Neural cell (in vitro differentiated cells): ENCODE measurements at regions not wholly inside any gene's neighbourhood (a gene's known extent, or its start where the extent isn't known, plus 50 kb on each side); places are given as distances from the start of the nearest gene placed in this dataset.

Experiments used
- H2AFZ ChIP-seq: fragments of 200-600, 300-800 bp; sonication (generic), shearing (Covaris generic); 2 replicates; pipeline ENCODE4 v1.6.0; 2014; ENCODE audit warnings: low read depth, mild to moderate bottlenecking, antibody characterized with exemption, low read length, moderate library complexity
- H3F3A ChIP-seq: fragments of 200-600 bp; shearing (Covaris generic); 2 replicates; pipeline ENCODE4 v1.6.1; 2016; ENCODE audit warnings: mild to moderate bottlenecking, moderate library complexity, mixed read lengths, antibody characterized with exemption, low read length; ENCODE audit not compliant: insufficient read depth, poor library complexity, severe bottlenecking
- H3K27ac ChIP-seq: fragments of 200-600, 300-800 bp; sonication (generic), shearing (Covaris generic); 2 replicates; pipeline ENCODE4 v1.5.1; 2014; ENCODE audit warnings: mild to moderate bottlenecking, low read length, moderate library complexity
- H3K27me3 ChIP-seq: fragments of 300-800, 200-600 bp; sonication (generic), shearing (Covaris generic); 2 replicates; pipeline ENCODE4 v1.6.0; 2014; ENCODE audit warnings: mild to moderate bottlenecking, low read depth, low read length, moderate library complexity; ENCODE audit not compliant: insufficient read depth
- H3K36me3 ChIP-seq: fragments of 300-800, 200-600 bp; sonication (generic), shearing (Covaris generic); 2 replicates; pipeline ENCODE4 v1.5.1; 2014; ENCODE audit warnings: mild to moderate bottlenecking, antibody characterized with exemption, low read length, moderate library complexity; ENCODE audit not compliant: insufficient read depth
- H3K4me2 ChIP-seq: fragments of 300-800, 200-600 bp; sonication (generic), shearing (Covaris generic); 2 replicates; pipeline ENCODE4 v1.6.0; 2014; ENCODE audit warnings: mild to moderate bottlenecking, low read length
- H3K4me3 ChIP-seq: fragments of 300-800, 200-600 bp; sonication (generic), shearing (Covaris generic); 2 replicates; pipeline ENCODE4 v1.5.1; 2014; ENCODE audit warnings: mild to moderate bottlenecking, low read length, moderate library complexity
- H3K79me2 ChIP-seq: fragments of 200-600 bp; shearing (Covaris generic); replicated peaks from 2 replicates; pipeline ENCODE4 v1.6.0; 2014; ENCODE audit warnings: mild to moderate bottlenecking, low read length, moderate library complexity; ENCODE audit not compliant: insufficient read depth
- H3K9ac ChIP-seq: fragments of 300-800, 200-600 bp; sonication (generic), shearing (Covaris generic); 2 replicates; pipeline ENCODE4 v1.6.1; 2016; ENCODE audit warnings: mild to moderate bottlenecking, low read length, mixed read lengths
- H3K9me2 ChIP-seq: fragments of 200-600 bp; shearing (Covaris generic); 2 replicates; pipeline ENCODE4 v1.6.1; 2016; ENCODE audit warnings: mild to moderate bottlenecking, low read length, mixed read lengths; ENCODE audit not compliant: insufficient read depth
- H3K9me3 ChIP-seq: fragments of 200-600, 300-800 bp; sonication (generic), shearing (Covaris generic); 2 replicates; pipeline ENCODE4 v1.6.1; 2016; ENCODE audit warnings: mild to moderate bottlenecking, mixed run types, low read length, moderate library complexity, mixed read lengths
- H4K20me1 ChIP-seq: fragments of 200-600 bp; shearing (Covaris generic); 2 replicates; pipeline ENCODE4 v1.6.1; 2016; ENCODE audit warnings: mild to moderate bottlenecking, mixed run types; ENCODE audit not compliant: insufficient read depth
- EP300 ChIP-seq: fragments of 450-650 bp; conservative IDR thresholded peaks from 2 replicates; pipeline ENCODE4 v1.6.1; 2014; ENCODE audit warnings: antibody characterized with exemption, mild to moderate bottlenecking, moderate library complexity; ENCODE audit not compliant: poor library complexity, severe bottlenecking
- EZH2 ChIP-seq: fragments of 200-600, 300-800 bp; shearing (Covaris generic), sonication (generic); IDR thresholded peaks from 2 replicates; pipeline ENCODE4 v1.6.1; 2014; ENCODE audit warnings: antibody characterized with exemption, low read length, borderline replicate concordance, mild to moderate bottlenecking; ENCODE audit not compliant: insufficient read depth, poor library complexity, severe bottlenecking
- MXI1 ChIP-seq: fragments of 450-650 bp; conservative IDR thresholded peaks from 2 replicates; pipeline ENCODE4 v1.6.1; 2014; ENCODE audit warnings: antibody characterized with exemption, mild to moderate bottlenecking; ENCODE audit not compliant: poor library complexity, severe bottlenecking
- POLR2AphosphoS5 ChIP-seq: IDR thresholded peaks from 2 replicates; pipeline ENCODE4 v1.6.1; 2012
- RAD21 ChIP-seq: fragments of 450-650 bp; conservative IDR thresholded peaks from 2 replicates; pipeline ENCODE4 v1.6.1; 2014; ENCODE audit warnings: antibody characterized with exemption, mild to moderate bottlenecking, moderate library complexity
- SMC3 ChIP-seq: fragments of 450-650 bp; conservative IDR thresholded peaks from 2 replicates; pipeline ENCODE4 v1.6.1; 2014; ENCODE audit warnings: antibody characterized with exemption, mild to moderate bottlenecking, moderate library complexity; ENCODE audit not compliant: poor library complexity
- TAF1 ChIP-seq: IDR thresholded peaks from 2 replicates; pipeline ENCODE4 v1.6.1; 2012; ENCODE audit warnings: low read depth
- TF ChIP-seq, protein P1 (sequence below): fragments of 450-650 bp; IDR thresholded peaks from 2 replicates; pipeline ENCODE4 v1.5.1; 2014; ENCODE audit warnings: antibody characterized with exemption, mild to moderate bottlenecking, moderate library complexity; ENCODE audit not compliant: poor library complexity, severe bottlenecking
- TF ChIP-seq, protein P2 (sequence below): IDR thresholded peaks from 2 replicates; pipeline ENCODE4 v1.6.1; 2012; ENCODE audit warnings: borderline replicate concordance

DNA sequence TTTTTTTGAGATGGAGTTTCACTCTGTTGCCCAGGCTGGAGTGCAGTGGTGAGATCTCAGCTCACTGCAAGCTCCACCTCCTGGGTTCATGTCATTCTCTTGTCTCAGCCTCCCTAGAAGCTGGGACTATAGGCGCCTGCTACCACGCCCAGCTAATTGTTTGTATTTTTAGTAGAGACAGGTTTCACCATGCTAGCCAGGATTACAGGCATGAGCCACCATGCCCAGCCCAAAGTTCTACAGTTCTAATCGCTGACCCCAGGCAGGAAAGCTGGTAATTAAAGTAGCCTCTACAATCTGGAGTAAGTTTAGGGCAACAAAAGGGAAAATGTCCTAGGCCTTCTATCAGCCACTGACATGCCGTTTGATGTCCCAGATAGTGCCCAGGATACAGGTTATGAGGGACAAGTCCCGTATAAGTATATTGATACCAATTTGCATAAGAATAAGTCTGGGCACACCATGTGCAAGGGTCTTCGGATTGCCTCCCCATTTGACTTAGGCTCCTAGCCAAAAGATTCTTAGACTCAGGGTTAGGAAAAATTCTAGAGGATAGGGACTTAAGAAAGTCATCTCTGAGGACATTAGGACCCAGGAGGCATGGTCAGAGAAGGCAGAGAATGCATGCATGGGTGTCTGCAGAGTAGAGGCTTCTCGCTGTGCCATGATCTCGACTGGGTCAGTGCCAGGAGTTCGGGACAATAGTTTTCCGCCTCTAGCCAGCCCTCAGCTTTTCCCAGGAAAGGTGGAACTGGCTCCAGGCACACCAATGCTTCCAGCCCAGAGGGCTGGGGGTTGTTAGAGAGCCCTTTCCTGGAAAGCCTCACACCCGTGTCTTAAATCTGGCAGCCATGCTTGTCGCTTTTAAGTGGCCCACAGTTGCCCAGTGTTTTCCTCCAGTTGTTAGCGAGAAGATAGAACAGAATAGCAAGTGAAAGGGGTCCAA, 1111.1 kb downstream of the TAF11L14 start:
- Histone ChIP-seq H4K20me1 (no peaks in the 10 kb centered on the region), H2AFZ (no peak overlapping the region), H3K27ac (no peak overlapping the region), H3K79me2 (no peaks in the 10 kb centered on the region), H3K4me2 (no peak overlapping the region), H3K9ac (no peak overlapping the region), H3K36me3 (no peaks in the 10 kb centered on the region), H3F3A (no peaks in the 10 kb centered on the region), H3K27me3 (no peaks in the 10 kb centered on the region), H3K4me3 (no peak overlapping the region), H3K9me2 (no peaks in the 10 kb centered on the region), H3K9me3 (no peaks in the 10 kb centered on the region)
- TF ChIP-seq RAD21 (no peak), EP300 (no peak), SMC3 (no peak), EZH2 (no peak), MXI1 (no peak), TAF1 (no peak), POLR2AphosphoS5 (no peak)
- TF ChIP-seq, protein P1, sequence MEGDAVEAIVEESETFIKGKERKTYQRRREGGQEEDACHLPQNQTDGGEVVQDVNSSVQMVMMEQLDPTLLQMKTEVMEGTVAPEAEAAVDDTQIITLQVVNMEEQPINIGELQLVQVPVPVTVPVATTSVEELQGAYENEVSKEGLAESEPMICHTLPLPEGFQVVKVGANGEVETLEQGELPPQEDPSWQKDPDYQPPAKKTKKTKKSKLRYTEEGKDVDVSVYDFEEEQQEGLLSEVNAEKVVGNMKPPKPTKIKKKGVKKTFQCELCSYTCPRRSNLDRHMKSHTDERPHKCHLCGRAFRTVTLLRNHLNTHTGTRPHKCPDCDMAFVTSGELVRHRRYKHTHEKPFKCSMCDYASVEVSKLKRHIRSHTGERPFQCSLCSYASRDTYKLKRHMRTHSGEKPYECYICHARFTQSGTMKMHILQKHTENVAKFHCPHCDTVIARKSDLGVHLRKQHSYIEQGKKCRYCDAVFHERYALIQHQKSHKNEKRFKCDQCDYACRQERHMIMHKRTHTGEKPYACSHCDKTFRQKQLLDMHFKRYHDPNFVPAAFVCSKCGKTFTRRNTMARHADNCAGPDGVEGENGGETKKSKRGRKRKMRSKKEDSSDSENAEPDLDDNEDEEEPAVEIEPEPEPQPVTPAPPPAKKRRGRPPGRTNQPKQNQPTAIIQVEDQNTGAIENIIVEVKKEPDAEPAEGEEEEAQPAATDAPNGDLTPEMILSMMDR = no peak
- TF ChIP-seq, protein P2, sequence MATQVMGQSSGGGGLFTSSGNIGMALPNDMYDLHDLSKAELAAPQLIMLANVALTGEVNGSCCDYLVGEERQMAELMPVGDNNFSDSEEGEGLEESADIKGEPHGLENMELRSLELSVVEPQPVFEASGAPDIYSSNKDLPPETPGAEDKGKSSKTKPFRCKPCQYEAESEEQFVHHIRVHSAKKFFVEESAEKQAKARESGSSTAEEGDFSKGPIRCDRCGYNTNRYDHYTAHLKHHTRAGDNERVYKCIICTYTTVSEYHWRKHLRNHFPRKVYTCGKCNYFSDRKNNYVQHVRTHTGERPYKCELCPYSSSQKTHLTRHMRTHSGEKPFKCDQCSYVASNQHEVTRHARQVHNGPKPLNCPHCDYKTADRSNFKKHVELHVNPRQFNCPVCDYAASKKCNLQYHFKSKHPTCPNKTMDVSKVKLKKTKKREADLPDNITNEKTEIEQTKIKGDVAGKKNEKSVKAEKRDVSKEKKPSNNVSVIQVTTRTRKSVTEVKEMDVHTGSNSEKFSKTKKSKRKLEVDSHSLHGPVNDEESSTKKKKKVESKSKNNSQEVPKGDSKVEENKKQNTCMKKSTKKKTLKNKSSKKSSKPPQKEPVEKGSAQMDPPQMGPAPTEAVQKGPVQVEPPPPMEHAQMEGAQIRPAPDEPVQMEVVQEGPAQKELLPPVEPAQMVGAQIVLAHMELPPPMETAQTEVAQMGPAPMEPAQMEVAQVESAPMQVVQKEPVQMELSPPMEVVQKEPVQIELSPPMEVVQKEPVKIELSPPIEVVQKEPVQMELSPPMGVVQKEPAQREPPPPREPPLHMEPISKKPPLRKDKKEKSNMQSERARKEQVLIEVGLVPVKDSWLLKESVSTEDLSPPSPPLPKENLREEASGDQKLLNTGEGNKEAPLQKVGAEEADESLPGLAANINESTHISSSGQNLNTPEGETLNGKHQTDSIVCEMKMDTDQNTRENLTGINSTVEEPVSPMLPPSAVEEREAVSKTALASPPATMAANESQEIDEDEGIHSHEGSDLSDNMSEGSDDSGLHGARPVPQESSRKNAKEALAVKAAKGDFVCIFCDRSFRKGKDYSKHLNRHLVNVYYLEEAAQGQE = no peak

DNA sequence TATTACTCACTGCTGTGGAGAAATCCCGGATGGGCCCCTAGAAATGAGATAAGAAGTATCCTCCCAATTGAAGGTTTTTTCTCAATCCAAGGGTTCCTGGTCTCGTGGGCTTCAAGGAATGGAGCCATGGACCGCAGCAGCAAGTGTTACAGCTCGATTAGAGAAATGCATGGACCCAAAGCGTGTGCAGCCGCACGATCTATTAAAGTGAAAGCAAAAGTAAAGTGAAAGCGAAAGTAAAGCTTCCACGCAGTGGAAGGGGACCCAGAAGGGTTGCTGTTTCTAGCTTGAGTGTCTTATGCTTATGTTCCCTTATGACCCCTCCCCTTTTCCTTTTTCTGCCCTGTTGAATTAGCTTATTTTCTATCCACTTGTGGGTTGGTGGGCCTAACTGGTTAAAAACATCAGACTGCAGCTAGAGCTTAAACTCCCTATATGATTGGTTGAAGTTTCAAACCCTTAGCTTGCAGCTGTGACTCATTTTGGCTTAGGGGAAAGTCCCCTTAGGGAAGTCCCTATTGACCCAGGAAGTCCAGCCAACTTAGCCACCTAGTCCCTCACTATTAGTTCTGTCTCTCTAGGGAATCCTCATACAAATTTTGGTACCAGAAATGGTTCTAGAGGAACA, 1111.8 kb downstream of the TAF11L14 start:
- no peak overlapping the region for H2AFZ ChIP-seq
- H3K4me2 ChIP-seq = no peak overlapping the region
- H3K4me3 ChIP-seq = no peak overlapping the region
- H3F3A ChIP-seq = no peaks in the 10 kb centered on the region
- no peaks in the 10 kb centered on the region for H3K27me3 ChIP-seq
- H3K9me3 ChIP-seq = no peaks in the 10 kb centered on the region
- H3K9me2 ChIP-seq = no peaks in the 10 kb centered on the region
- H3K27ac ChIP-seq = no peak overlapping the region
- TF ChIP-seq EZH2 (no peak), MXI1 (no peak), RAD21 (no peak)
- H3K79me2 ChIP-seq = no peaks in the 10 kb centered on the region
- H4K20me1 ChIP-seq = no peaks in the 10 kb centered on the region
- no peak overlapping the region for H3K9ac ChIP-seq
- H3K36me3 ChIP-seq = no peaks in the 10 kb centered on the region
